Astrocyte of the cerebellum (primary cell): ENCODE measurements at regions not wholly inside any gene's neighbourhood (a gene's known extent, or its start where the extent isn't known, plus 50 kb on each side); places are given as distances from the start of the nearest gene placed in this dataset.

Source experiments
- DNase-seq: peaks from one replicate; pipeline ENCODE4 v3.0.0-alpha.2; 2011; ENCODE audit warnings: low read depth
- H3K4me3 ChIP-seq: 2 replicates; pipeline ENCODE4 v1.5.1; 2011; ENCODE audit warnings: mild to moderate bottlenecking, low read depth, low read length, moderate library complexity
- in situ Hi-C: cut with HindIII; loops from 2 replicates; pipeline ENCODE4 v1.10.0; 2017; ENCODE audit warnings: low sequenced_read_pairs
- TF ChIP-seq, protein P1 (sequence below): IDR thresholded peaks from 2 replicates; pipeline ENCODE4 v1.5.1; 2012; ENCODE audit warnings: low read length, low read depth, moderate library complexity, mild to moderate bottlenecking; ENCODE audit errors: missing control alignments

DNA sequence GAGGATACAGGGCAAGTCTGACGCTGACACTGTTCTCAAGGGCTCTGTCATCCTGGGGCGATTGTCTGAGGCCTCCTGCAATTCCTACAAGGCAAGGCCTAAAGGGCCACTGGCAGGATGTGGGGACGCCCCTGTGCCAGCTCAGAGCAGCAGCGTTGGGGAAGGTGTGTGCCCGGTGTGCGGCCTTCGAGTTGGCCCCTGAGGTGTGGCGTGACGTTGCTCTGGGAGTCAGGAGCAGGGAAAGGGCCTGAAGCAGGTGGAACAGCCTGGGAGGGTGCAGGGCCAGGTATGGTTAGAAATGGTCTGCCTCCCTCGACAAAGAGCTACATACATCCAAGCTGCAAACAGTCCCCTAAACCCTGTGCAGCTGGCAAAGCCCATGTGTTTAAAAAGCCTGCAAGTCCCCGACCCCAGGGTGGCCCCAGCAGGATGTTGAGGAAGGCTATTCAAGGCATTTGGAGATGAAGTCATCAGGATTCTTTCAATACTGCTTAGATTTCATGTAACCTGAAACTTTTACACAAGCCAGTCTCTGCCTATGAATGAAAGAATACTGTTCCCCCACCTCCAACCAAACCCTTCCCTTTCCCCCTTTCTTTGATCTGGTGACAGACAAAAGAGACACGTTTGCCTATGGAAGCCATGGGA is 142.5 kb upstream of the TNS3 start:
- DNase-seq = peak; percentile 33
- TF ChIP-seq, protein P1, sequence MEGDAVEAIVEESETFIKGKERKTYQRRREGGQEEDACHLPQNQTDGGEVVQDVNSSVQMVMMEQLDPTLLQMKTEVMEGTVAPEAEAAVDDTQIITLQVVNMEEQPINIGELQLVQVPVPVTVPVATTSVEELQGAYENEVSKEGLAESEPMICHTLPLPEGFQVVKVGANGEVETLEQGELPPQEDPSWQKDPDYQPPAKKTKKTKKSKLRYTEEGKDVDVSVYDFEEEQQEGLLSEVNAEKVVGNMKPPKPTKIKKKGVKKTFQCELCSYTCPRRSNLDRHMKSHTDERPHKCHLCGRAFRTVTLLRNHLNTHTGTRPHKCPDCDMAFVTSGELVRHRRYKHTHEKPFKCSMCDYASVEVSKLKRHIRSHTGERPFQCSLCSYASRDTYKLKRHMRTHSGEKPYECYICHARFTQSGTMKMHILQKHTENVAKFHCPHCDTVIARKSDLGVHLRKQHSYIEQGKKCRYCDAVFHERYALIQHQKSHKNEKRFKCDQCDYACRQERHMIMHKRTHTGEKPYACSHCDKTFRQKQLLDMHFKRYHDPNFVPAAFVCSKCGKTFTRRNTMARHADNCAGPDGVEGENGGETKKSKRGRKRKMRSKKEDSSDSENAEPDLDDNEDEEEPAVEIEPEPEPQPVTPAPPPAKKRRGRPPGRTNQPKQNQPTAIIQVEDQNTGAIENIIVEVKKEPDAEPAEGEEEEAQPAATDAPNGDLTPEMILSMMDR = no peak
- in situ Hi-C loops = no loop called here
- no peak overlapping the region for H3K4me3 ChIP-seq

DNA sequence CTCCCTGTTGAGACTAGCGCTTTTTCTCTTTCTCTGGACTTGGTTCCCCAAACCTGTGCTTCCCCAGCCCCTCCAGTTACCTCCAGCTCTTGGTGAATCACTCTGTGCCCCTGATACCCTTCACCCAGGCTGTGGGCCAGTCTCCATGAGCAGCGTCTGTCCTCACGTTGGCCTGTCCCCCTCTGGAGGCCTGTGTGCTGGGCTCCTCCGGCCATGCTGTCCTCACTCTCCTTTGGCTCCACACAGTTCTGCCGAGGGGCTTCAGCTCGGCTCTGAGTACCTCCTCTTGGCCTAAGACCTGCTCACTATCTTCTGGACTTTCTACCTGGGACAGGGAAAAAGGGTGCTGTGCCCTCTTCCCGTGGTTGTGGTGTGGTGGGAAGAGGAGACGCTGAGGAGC is 140.2 kb upstream of the TNS3 start:
- in situ Hi-C loops = no loop called here

DNA sequence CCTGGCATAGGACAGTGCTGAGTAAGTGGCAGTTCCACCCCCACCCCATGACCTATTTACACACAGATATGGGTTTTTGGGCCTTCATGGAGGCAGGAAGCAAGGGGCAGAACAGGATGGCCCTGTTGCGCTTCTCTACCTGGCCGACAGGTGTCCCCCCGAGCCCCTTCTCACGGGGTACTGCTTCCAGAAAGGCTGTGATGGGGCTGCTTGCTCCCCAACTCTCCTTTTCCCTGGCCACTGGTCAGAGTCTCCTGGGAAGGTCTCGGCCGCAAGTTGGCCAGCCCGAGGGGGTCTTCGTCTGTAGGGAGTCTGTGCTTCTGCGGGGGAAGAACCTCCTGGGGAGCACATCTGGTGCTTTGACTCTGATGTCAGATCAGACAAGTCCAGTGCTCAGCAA is 139.8 kb upstream of the TNS3 start:
- in situ Hi-C loops = no loop called here
- TF ChIP-seq, protein P1 = no peak
- no peak overlapping the region for H3K4me3 ChIP-seq
- no peak for DNase-seq

More for the DNA sequence above, 140.2 kb upstream of the TNS3 start:
- DNase-seq = no peak
- H3K4me3 ChIP-seq = no peak overlapping the region
- TF ChIP-seq, protein P1 = no peak

DNA sequence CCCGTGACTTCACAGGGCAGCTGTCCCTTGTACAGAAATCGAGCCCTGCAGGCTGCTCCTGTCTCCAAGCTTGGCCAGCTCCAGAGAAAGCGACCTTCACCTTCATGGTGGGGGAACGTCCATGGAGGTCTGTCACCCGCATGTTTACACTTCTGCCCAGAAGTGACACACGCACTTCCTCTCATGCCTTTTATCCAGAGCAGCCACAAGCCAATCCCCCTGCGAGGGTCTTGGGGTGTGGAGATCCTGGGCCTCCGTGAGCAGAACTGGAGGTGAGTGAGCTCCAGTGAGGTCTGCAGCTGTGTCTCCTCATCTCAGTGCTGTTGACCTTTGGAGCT is 139.0 kb upstream of the TNS3 start:
- in situ Hi-C loops = no loop called here
- no peak overlapping the region for H3K4me3 ChIP-seq
- TF ChIP-seq, protein P1 = no peak
- no peak for DNase-seq

DNA sequence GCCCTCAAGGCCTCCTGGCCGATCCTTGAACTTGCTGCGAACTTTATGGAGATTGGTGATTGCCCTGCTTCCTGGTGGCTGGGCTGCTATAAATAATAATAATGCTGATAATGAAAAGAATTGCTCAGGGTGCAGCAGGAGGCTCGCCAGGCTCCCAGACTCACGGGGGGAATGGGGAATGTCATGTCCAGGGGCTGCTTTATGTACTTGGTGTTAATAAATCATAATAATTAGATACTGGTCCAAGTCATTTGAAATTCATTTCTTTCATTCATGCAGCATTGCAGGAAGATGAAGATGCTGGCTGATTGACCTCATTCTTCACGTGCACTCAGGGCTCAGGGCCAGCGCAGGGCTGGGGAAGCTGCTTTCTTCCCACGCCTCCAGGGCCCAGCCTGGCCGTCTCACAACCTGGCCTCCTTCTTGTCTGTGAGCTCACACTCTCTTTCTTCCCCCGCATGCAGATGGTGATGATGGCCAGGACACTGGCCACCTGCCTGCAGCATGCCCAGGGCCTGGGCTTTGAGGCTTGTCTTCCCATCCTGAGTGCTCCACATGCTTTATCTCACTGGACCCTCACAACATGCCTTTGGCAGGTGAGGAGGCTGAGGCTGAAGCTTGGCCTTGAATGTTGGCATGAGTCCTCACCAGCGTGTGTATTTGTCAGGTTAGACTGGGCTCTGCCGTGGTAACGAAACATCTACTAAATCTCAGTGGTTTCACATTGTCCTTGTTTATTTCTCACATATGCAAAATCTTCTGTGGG is 138.4 kb upstream of the TNS3 start:
- in situ Hi-C loops = no loop called here
- DNase-seq = peak; percentile 31
- H3K4me3 ChIP-seq = no peak overlapping the region
- TF ChIP-seq, protein P1 = no peak

DNA sequence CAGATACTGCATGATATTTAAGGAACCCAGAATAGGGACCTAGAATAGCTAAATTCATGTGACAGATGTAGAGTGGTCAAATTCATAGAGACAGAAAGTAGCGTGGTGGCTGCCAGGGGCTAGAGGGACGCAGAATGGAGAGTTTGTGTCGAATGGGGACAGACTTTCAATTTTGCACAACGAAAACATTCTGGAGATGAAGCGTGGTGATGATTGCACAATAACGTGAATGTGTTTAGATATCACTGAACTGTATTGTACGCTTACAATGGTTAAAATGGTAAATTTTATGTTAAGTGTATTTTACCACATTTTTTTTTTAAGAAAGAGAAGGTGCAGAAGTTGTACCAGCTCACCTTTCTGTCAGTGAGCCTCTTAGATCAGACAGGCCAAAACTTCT is 137.8 kb upstream of the TNS3 start:
- H3K4me3 ChIP-seq = no peak overlapping the region
- in situ Hi-C loops = loop anchor here (5.0 kb wide), 1 partner anchor 37 kb away; no protein-coding TSS in a partner anchor
- DNase-seq = no peak
- TF ChIP-seq, protein P1 = no peak
